GM04504 (cell line): ENCODE measurements at regions not wholly inside any gene's neighbourhood (a gene's known extent, or its start where the extent isn't known, plus 50 kb on each side); places are given as distances from the start of the nearest gene placed in this dataset.

Experiments used
- DNase-seq: peaks from one replicate; pipeline ENCODE4 v3.0.0-alpha.2; 2012; ENCODE audit warnings: low read depth

DNA sequence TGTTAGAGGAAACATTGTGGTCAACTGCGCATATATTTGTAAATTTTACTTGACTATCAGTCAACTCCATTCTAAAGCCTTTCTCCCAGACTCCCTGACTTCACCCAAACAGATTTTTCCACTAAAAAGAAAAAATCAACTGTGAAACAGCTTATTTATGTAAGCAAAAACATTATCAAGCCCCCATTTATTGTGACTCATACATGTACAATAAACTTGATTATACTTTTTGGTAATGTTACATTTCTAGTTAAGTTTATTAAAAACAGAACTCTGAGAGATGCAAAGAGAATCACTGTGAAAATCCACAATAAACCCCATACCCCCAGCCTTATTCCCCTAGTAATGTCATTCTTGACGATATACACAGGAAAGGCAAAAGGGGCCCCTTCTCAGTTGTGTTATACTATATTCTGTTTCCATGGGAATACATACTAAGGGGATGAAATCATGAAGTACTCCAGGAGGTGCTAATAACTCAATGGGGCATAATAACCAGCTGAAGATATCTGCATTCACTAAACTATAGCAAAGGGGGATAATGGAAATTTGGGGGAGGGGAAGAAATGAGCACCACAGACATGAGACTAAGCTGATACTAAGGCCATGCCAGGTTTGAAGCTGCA is 616.0 kb downstream of the ACTL7B start:
- DNase-seq = no peak

DNA sequence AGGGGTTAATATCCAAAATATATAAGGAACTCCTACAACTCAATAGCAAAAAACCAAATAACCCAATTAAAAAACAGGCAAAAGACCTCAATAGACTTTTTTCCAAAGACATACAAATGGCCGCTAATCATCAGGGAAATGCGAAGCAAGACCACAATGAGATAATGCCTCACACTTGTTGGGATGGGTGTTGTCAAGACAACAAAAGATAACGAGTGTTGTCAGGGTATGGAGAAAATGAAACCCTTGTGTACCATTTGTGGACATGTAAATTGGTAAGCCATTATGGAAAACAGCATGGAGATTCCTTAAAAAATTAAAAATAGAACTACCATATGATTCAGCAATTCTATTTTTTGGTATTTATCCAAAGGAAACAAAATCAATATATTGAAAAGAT is 620.2 kb downstream of the ACTL7B start:
- no peak for DNase-seq

DNA sequence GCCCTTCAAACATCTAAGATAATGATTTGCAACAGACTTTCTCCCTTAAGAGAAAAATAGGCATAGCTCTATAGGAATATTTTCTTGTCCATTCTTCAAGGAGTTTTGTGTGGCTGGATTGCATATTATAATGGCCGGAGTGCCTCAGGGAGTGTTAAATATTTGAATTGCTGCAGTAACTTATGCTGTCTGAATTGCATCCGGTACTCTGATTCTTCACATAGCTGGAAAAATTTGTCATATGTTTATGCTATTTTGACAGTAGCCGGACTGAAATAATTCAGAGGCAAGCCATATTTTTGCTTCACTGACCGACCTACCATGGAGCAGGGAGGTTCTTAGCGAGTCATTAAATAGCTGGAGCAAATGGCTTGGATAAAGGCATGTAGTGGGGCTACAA is 621.0 kb downstream of the ACTL7B start:
- DNase-seq = no peak

DNA sequence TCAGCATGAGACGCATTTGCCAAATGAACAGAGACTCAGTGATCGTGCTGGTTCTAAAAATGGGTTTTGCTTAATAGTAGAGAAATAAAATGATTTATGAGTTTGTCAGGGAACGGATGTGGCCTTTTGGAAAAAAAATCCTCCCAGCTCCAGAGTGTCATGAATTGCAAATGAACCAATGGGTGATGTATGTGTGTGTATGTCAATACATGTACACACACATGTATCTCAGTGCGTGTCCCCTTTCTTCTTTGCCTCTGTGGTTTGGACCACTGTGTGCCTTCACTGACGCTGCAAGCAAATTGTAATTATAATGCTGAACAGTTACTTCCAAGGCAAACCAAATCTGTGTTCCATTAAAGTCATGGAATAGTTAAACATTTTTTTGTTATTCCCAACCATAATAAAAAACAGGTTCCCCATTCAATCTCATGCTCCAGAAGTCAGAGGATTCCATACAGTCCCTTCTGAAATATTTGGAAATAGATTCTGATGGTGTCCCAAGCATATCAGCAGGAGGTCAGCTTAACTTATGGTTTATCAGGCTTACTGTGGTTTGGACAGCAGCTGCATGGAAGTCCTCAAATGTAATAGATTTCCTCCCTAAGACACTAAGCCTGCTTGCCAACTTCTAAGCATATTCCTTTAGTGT is 630.5 kb downstream of the ACTL7B start:
- DNase-seq = peak; percentile 25

DNA sequence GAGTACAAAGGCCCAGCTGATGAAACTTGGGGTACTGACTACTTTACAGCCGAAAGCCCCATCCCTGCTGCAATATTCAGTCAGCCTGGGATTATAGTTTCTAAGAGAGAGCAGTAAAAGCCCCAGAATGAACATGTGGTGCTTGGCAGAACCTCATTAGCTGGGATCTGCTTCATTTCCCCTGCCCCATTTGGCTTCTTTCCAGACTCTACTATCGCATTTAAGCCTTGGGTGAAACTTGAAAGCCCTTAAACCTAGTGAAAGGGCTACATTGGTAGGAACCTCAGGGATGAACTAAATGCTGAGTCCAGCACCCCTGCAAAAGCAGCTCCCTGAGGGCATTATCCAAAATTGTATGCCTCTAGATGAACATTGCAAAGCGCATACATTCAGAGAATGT is 631.1 kb downstream of the ACTL7B start:
- no peak for DNase-seq

DNA sequence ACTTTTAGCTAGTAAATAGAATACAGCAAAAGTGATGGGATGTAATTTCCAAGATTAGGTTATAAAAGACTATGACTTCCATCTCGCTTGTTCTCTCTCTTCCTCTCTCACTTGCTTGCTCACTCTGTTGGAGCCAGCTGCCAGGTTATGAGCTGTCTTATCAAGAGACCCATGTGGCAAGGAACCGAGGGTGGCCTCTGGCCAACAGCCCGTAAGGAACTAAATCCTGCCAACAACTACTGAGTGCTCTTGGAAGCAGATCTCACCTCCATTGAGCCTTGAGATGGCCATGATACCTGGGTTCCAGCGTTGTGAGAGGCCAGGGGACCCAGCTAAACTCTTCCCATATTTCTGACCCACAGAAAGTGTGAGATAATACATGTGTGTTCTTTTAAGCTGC is 636.1 kb downstream of the ACTL7B start:
- no peak for DNase-seq

DNA sequence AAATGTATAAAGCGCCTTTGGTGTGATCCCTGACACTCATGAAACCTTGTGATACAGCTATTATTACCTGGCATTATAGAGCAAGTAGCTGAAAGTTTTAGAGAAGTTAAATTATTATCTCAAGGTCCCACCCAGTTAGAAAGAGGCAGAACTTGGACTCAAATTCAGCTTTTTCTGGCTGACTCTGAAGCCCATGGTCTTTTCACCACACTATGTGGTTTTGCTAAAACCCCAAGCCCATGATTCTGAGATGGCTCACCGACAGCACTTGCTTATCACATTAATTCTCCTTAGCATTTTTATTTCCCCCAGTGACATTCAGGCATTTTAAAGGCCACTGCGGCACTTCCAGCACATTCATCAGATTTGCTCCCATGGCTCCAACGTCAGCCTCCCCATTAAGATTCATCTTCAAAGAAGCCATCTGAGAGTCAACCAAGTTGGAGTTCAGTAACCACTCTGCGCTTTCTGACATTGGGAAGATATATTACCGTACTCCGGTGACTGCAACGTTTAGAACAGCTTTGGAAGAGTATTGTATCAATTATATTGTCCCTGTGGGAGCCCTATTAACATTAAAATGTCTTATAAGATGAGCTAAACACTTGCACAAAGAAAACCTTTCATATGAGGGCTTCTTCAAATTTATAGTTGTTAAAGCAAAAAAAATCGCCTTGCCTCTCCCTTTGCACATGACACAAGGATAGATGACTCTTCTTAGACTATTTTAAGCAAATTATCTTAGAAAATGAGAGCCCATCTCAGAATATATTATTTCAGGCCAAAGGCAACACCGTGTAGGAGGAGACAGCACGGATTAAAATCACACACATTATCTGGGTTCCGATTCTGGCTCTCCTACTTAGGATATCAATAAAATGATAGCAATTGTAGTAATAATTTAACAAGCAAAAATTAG is 638.1 kb downstream of the ACTL7B start:
- DNase-seq = no peak

DNA sequence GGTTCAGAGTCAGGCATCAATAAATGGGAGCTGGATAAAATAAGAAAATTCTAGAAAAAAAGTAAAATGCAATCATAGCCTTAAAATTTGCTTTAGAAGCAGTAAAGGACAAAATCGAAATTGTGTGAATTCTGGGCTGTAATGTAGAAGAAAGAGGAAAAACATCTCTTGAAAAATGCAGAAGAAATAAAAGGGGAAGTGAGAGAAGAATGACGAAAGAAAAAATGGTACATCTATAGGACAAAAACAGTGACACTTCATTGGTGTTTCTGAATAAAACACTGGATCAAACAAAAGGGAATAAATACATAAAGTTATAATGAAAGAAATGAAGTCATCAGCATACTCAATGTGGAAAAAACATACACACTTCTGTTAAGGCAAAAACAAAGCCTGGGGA is 642.3 kb downstream of the ACTL7B start:
- DNase-seq = no peak

DNA sequence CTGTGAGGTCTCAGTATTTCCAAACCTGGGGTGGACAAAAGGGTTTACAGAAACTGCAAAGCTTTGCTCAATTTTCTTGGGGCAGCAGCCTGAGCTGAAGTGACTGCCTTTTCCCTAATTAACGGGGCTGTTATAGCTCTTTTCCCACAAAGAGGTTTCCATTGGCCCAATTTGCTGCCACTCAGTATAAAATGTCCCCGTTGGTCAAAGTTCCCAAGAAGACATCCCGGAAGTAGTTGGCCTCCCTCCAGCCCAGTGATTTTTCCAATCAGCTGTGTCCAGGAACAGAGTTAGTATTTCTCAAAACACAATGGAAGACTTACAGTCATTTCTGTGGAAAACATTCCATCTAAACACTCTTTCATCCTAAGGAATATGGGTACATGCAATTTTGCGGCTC is 643.6 kb downstream of the ACTL7B start:
- DNase-seq = no peak

DNA sequence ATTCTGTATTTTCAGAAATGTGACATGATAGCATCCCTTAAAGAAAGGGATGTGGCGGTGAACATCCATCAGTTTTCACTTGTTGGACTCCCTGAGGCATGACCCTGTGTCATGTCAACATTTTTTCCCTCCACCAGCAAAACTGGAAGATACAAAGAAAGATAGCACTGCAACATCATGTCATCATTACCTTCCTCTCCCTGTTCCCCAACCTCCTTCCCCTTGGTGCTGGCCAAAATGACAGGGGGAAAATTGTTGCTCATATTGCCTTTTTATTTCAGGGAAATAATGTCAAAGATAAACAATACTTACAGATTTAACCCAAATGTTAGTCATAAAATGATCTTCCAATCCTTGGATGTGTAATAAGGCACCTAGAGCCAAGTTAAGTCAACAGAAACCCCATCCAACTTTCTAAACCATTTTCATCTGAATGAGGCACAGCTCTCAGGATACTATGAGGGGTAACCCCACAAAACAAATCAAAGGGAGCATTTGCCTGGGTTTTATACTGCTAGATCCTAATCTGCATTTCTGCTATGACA is 644.3 kb downstream of the ACTL7B start:
- no peak for DNase-seq

DNA sequence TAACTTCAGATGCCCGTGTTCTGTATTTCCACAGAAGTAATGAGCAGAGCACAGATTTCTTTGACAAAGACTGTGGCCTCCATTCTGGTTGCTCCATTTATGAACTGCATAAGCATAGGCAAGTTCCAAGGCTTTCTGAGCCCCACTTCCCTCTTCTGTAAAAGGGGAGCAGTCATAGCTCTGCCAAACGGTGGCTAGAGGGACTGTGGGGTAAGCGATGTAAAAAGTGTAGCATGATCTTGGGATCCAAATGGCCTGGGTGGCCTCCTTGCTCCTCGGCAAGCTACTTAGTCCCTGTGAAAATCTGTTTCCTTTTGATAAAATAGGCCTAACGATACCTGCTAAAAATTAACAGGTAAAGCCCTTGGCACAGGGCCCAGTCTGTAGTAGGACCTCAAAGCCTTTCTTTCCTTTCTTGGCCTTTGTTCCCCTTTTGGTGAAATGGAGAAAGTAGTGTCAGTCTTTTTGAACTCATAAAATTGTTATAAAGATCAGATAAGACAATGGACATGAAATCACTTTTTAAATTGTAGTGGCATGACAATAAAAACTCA is 646.6 kb downstream of the ACTL7B start:
- DNase-seq = no peak

DNA sequence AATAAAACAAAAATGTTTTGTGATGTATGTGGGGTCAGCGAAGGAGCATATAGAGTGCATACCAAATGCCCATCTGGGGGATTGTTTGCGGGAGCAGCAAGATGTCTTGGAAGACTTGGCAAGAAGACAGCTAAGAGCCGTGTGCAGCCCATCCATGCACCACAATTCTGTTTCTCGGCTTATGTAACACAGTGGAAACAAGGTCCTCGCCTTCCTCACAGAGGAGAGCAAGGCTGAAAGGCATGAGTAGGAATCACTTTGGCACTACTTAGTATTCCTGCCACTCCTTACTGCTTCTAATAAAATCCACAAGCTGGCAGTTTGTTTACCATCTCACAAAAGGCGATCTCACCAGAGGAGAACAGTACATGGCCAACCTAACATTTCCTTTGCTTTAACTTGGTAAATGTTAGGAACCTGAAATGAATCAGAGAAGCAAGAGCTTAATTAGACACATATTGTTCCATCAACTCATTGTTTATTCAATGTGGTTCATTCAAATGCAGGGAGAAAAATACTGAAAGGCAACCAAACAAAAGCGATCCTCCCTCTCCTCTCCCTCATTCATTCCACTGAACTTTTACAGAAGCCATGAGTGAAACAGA is 648.1 kb downstream of the ACTL7B start:
- DNase-seq = peak; percentile 29

DNA sequence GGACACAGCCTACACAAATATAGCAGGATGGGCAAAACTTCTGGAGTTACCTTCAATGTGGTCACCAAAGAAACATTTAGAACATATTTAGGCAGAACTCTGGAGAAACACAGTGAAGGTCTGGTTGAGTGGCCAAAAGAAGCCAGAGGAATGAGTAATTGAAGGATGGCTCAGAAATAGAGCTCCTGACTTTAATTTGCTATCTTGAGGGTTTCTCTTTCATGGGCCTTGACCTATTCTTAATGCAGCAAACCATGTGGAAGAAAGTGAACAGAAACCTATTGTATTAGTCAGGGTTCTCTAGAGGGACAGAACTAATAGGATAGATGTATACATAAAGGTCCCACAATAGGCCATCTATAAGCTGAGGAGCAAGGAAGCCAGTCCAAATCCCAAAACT is 650.5 kb downstream of the ACTL7B start:
- no peak for DNase-seq

DNA sequence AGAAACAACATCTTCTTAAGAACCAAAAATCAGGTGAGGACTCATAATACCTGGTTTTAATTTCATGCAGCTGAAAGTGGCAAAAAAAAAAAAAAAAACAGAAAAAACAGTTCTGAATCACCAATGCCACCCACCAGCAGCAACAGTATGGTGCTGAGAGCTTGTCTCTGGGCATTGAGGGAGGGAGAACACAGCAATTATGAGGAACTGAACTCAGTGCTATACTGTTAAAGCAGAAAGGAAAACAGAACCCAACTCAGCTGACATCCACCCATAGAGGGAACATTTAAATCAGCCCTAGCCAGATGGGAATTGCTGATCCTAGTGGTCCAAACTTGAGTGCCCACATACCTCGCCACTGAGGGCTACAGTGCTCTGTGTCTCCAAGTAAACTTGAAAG is 657.9 kb downstream of the ACTL7B start:
- no peak for DNase-seq

DNA sequence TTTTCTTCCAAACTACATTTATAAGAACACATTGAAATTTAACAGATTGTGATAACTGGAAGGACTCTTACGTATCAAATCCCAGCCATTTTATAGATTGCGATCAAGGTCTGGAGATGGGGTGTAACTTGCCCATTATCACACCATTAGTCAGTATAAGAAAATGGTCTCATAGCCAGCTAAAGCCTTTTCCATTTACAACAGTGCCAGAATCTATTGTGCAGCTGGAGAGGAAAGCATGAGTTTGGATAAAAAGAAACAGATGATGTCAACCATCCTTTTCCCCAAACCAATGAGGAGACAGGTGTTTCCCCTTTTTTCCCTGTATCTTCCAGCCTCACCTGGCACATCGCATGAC is 658.8 kb downstream of the ACTL7B start:
- no peak for DNase-seq

DNA sequence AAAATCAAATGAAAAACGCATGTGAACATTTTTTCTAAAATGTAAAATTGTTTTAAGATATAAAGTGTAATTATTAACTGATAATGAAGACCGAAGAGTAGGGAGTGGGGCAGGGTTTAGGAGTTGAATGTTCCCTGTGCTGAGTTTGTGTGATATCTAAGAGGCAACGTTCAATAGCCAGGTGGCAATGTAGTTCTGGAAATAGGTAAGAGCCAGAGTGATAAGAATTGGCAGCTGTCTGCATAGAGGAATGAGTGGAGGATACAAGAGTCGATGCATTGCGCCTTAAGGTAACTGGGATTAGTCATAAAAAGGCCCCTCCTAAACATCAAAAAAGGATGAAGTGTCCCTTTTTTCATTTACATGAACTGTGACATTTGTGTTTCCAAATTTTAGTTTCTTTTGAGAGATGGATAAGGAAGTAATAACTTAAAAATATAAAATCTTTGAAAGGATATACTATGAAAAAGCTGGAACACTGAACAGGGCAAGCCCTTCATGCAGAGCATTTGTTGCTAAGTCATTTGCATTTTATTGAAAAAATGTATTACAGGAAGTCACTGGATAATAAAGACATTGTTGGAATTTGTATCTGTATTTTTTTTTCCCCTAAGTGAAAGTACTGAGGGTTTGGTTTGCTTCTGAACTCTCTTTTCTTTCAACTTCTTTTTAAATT is 659.3 kb downstream of the ACTL7B start:
- DNase-seq = no peak

DNA sequence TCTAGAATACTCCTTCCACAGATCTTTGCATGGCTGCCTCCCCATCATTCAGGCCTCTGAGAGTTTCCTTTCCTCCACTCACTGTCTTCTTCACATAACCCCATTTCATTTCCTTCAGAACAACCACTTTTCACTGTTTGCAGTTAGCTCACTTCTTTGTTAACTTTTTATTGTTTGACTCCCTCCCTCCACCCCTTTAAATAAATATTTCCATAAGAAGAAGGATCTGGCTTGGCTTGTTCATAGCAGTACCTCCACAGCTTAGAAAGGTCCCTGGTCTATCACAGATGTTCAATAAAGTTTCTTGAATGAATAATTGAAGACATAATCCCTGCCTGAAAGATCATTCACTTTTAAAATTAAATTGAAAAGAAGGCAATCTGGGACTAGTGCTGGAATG is 661.6 kb downstream of the ACTL7B start:
- no peak for DNase-seq

DNA sequence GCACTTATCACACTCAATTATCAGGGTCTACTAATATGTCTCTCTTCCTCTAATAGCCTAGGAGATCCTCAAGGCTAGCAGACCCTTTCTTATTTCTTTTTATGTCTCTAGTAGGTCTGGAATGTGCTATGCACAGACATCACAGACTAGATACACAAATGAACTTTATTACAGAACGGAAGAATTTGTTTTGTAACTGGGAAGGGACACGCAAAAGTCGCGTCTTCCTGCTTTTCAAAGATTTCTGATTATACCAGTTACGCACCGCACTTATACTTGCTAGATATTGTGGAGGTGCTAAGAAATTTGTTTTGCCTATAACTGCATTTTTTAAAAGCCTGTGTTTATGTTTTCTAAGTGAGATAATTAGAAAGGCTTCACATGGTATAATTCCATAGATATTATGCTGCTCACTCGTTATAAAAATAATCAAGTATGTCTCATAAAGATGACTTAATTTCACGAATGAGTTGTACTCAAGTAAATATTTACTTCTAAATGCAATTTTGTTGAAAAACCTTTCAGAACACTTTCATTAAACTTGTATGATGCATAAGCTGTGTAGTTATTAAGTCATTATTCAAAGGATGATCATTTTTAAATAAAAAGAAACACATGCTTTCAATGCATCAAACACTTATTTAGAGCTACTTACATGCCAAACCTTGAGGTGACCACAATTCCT is 662.6 kb downstream of the ACTL7B start:
- DNase-seq = no peak

DNA sequence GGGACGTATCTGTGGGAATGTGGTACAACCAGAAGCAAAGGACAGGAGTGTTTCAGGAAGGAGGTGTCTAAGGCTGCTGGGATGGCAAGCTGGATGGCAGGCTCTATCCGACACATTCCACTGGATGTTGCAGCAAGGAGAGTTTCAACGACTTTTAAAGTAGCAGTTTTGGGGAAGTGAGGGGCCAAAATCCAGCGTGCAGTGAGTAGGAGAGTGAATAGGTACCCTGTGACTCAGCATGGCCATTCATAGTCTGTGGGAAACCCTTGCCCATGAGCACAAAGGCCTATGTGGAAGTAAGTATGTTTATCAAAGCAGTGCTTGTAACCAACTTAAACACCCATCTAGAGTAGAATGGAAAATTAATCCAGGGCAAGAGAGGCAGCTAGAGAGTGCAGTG is 664.7 kb downstream of the ACTL7B start:
- no peak for DNase-seq

DNA sequence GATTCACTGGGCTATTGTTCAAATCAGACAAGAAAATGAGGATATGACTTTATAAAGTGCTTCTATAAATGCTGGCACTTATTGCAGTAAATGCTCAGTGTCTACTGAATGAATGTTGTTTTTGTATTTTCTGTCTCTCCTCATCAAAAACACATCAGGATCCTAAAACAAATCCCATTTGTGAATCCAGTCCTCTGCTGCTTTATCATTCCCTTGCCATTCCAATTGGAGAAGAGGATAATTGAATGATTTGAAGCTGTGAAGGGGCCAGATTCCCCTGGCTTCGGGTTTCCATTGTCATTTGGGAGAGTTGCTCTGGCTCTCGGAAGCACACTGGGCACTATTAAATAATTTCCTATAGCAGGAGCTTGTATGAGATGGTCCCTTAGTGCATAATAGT is 666.8 kb downstream of the ACTL7B start:
- no peak for DNase-seq

DNA sequence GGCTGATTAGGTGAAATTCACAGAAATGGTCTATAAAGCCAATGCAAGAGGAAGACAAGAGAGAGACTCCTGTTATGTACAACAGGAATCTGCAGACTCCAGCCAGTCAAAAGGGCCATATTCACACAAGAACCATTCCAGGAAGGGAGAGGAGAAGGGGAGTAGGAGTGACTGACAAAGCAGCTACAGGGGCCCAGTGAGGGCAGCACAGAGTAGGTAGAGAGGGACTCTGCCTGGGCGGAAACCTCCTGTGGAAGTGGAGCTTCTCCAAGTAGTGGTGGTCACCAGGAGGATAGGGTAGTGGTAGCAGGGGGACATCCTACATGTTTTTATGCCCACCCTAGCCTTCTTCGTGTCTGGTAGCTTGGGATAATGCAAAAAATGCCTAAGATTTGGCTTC is 667.3 kb downstream of the ACTL7B start:
- no peak for DNase-seq
